ENCODE measurements at regions not wholly inside any gene's neighbourhood (a gene's known extent, or its start where the extent isn't known, plus 50 kb on each side); places are given as distances from the start of the nearest gene placed in this dataset.

DNA sequence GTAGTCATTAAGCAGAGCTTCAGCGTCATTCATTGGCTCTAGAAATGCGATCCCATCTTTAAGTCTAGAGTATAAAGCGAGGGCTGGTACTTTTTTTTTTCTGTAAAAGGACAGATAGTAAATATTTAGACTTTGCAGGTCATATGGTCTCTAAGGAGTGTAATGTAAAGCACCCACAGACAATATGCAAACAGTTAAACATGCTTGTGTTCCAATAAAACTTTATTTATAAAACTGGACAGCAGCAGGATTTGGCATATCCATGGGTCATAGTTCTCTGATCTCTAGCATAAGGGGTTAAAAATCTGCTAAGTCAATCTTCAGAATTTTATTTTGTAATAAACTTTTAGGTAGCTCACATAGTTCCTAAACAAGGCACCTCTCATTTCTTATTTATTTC lies 226.8 kb upstream of the TBC1D5 start:
- Histone ChIP-seq H3K27me3 (no peaks in the 10 kb centered on the region), H3K27ac (no peak overlapping the region), H3K4me3 (no peak overlapping the region), H3K36me3 (no peaks in the 10 kb centered on the region), H3K4me1 (ENCODE audit: insufficient read depth) (no peaks in the 10 kb centered on the region), H3K9me3 (no peaks in the 10 kb centered on the region)
- 94 to 97% (median 95%) methylated on average over 3 of the region's 3 CpGs for WGBS, 3 donors
- no peak for DNase-seq
- intact Hi-C loops (cut with DNase I), result no loop called here
- TF ChIP-seq EP300 (IDR thresholded peaks at IDR 0.05) (no peak), POLR2A (IDR thresholded peaks at IDR 0.05) (no peak)
- TF ChIP-seq, protein P1, sequence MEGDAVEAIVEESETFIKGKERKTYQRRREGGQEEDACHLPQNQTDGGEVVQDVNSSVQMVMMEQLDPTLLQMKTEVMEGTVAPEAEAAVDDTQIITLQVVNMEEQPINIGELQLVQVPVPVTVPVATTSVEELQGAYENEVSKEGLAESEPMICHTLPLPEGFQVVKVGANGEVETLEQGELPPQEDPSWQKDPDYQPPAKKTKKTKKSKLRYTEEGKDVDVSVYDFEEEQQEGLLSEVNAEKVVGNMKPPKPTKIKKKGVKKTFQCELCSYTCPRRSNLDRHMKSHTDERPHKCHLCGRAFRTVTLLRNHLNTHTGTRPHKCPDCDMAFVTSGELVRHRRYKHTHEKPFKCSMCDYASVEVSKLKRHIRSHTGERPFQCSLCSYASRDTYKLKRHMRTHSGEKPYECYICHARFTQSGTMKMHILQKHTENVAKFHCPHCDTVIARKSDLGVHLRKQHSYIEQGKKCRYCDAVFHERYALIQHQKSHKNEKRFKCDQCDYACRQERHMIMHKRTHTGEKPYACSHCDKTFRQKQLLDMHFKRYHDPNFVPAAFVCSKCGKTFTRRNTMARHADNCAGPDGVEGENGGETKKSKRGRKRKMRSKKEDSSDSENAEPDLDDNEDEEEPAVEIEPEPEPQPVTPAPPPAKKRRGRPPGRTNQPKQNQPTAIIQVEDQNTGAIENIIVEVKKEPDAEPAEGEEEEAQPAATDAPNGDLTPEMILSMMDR (IDR thresholded peaks at IDR 0.05), result no peak

DNA sequence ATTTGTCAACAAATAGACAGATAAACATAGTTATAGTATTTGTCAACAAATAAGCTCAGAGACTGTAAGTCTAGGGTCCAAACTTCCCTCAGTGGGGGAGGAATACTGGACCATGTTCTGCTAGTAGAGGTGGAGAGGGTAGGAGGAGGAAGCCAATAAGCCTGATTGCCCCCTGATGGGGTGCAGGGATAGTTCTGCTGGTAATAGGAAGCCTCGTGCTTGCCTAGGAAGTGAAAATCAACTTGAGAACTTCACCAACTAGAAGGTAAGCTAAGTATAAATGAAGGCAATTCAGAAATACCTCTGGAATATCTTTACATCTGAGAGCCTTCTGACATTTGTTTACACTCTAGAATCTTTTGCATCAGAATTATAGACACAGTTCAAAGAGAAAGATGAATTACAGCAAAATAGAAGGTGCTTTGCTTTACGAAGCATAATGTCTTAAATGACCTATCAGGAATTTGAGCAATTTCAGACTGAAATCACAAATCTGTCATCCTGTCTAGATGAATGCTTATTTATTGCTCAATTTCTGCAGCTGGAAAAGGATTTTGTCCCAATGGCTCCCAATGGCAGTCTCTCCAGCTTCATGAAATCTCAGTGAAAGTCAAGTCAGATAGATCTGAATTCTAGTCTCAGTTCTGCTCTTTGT lies 225.6 kb upstream of the TBC1D5 start:
- Histone ChIP-seq H3K36me3 (no peaks in the 10 kb centered on the region), H3K27ac (no peak overlapping the region), H3K9me3 (no peaks in the 10 kb centered on the region), H3K4me3 (no peak overlapping the region), H3K27me3 (no peaks in the 10 kb centered on the region), H3K4me1 (ENCODE audit: insufficient read depth) (no peaks in the 10 kb centered on the region)
- intact Hi-C loops (cut with DNase I), result no loop called here
- no peak for DNase-seq
- TF ChIP-seq, protein P1 (IDR thresholded peaks at IDR 0.05), result no peak
- no peak for TF ChIP-seq EP300 (IDR thresholded peaks at IDR 0.05)
- no peak for TF ChIP-seq POLR2A (IDR thresholded peaks at IDR 0.05)
- 84 to 92% (median 86%) methylated on average over 2 of the region's 2 CpGs for WGBS, 3 donors

DNA sequence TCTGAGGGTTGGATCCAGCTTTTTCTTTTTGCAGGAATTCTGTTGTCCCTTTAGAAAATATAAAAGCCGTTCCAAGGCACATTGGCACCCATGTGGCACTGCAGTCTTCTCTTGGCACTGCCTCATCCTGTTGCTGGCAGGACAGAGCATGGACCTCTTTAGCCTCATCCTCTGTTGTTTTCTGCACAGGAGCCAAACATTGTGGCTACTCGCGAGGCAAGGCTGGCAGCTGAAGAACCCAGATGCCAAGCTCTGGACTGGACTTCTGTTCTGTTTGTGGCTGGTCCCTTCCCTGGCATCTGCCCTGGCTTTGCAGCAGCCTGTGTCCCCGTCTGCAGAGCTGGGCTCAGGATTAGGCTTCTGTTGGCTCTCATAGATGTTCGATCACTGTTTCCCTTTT lies 224.7 kb upstream of the TBC1D5 start:
- Histone ChIP-seq H3K27me3 (no peaks in the 10 kb centered on the region), H3K9me3 (no peaks in the 10 kb centered on the region), H3K4me1 (ENCODE audit: insufficient read depth) (no peaks in the 10 kb centered on the region), H3K36me3 (no peaks in the 10 kb centered on the region), H3K4me3 (no peak overlapping the region), H3K27ac (no peak overlapping the region)
- intact Hi-C loops (cut with DNase I), result no loop called here
- 84 to 92% (median 85%) methylated on average over 5 of the region's 5 CpGs for WGBS, 3 donors
- no peak for DNase-seq
- TF ChIP-seq EP300 (IDR thresholded peaks at IDR 0.05), result no peak
- TF ChIP-seq, protein P1 (IDR thresholded peaks at IDR 0.05), result no peak
- no peak for TF ChIP-seq POLR2A (IDR thresholded peaks at IDR 0.05)

DNA sequence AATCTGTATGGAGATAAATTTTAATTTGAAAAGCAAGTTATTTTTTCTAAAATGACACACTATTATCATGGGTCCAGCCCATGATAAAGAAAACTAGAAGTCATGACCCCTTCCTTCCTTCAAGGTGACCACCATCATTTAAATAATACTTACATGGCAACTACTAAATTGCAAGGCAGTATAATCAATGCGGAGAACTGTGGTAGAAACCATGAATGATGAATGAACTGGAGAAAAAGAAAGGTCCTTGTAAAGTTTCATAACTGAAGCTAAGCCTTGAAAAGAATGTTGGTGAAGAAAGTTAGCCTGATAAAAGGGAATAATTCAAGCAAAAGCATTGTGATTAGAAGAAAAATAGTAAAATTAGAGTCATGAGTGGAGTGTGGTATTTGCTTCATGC lies 222.9 kb upstream of the TBC1D5 start:
- 94 to 98% (median 94%) methylated on average over 1 of the region's 1 CpG for WGBS, 3 donors

More for the DNA sequence above, 222.9 kb upstream of the TBC1D5 start:
- intact Hi-C loops (cut with DNase I), result no loop called here
- H3K4me1 ChIP-seq (ENCODE audit: insufficient read depth), result no peaks in the 10 kb centered on the region
- H3K27me3 ChIP-seq, result no peaks in the 10 kb centered on the region
- no peaks in the 10 kb centered on the region for H3K9me3 ChIP-seq
- H3K4me3 ChIP-seq, result no peak overlapping the region
- TF ChIP-seq, protein P1 (IDR thresholded peaks at IDR 0.05), result no peak
- TF ChIP-seq POLR2A (IDR thresholded peaks at IDR 0.05) (no peak), EP300 (IDR thresholded peaks at IDR 0.05) (no peak)
- DNase-seq, result no peak
- H3K27ac ChIP-seq, result no peak overlapping the region
- no peaks in the 10 kb centered on the region for H3K36me3 ChIP-seq

Measured in ovary (tissue), 7 donors.